ENCODE measurements at regions not wholly inside any gene's neighbourhood (a gene's known extent, or its start where the extent isn't known, plus 50 kb on each side); places are given as distances from the start of the nearest gene placed in this dataset.

DNA sequence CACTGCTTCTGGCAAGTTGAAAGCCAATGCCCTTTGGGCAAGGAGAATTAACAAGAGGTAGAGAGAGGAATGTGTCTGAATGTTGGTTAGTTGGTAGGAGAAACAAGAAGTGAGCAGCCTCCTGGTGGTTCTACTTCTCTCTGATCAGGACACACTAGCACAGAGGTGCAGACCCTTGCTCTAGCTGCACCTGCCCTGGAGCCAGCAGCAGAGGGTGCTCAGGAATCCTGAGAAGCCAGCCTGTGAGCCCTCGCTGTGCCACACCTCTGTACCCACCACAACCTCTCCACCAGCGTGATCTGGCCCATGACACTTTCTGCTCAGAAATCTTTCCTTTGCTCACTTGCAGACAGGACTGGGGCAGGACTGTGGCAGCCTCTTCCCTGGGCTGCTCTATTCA is 364.7 kb downstream of the RPS24 start:
- Histone ChIP-seq H3K36me3 (ENCODE audit: low read depth) (no peaks in the 10 kb centered on the region), H3K4me1 (ENCODE audit: insufficient read depth, poor library complexity, severe bottlenecking) (no peaks in the 10 kb centered on the region), H3K9me3 (ENCODE audit: severe bottlenecking) (no peaks in the 10 kb centered on the region), H3K27me3 (ENCODE audit: insufficient read depth, poor library complexity, severe bottlenecking) (peaks cover 4% of the 10 kb centered on the region), H3K27ac (ENCODE audit: poor library complexity, severe bottlenecking) (no peak overlapping the region), H3K4me3 (ENCODE audit: severe bottlenecking) (no peak overlapping the region)
- no peak for TF ChIP-seq CTCF (IDR thresholded peaks at IDR 0.05; ENCODE audit: poor library complexity, severe bottlenecking)
- DNase-seq (ENCODE audit: low spot score) (no peak), ATAC-seq (ENCODE audit: low read depth) (no peak)

- DNase-seq (ENCODE audit: low spot score) (no peak), ATAC-seq (ENCODE audit: low read depth) (no peak)
- H3K9me3 ChIP-seq (ENCODE audit: severe bottlenecking): no peaks in the 10 kb centered on the region
- no peaks in the 10 kb centered on the region for H3K27me3 ChIP-seq (ENCODE audit: insufficient read depth, poor library complexity, severe bottlenecking)
- no peaks in the 10 kb centered on the region for H3K36me3 ChIP-seq (ENCODE audit: low read depth)
- H3K27ac ChIP-seq (ENCODE audit: poor library complexity, severe bottlenecking): no peak overlapping the region
- H3K4me3 ChIP-seq (ENCODE audit: severe bottlenecking): no peak overlapping the region
- TF ChIP-seq CTCF (IDR thresholded peaks at IDR 0.05; ENCODE audit: poor library complexity, severe bottlenecking): no peak
- no peaks in the 10 kb centered on the region for H3K4me1 ChIP-seq (ENCODE audit: insufficient read depth, poor library complexity, severe bottlenecking)
Measured at GRCh38 chr10:78401624-78402367, 368.1 kb downstream of the RPS24 start.

DNA sequence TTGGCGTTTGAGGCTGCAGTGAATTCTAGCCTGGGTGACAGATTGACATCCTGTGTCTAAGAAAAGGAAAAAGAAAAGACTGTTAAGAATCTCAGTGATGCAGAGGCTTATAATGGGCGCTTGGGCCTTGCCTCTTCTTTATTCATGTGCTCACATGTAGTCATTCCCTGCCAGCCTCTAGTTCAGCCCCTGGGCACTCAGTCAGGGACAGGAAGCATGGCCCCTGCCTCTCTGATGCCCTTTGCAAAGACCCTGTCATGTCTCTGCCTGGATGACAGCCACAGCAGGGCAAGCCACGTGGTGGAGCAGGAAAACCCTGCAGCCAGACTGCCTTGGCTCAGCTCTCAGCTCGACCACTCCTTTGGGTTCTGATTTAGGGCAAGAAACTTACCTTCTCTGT is 368.9 kb downstream of the RPS24 start:
- H3K36me3 ChIP-seq (ENCODE audit: low read depth): no peaks in the 10 kb centered on the region
- ATAC-seq (ENCODE audit: low read depth) (no peak), DNase-seq (ENCODE audit: low spot score) (no peak)
- H3K27me3 ChIP-seq (ENCODE audit: insufficient read depth, poor library complexity, severe bottlenecking): no peaks in the 10 kb centered on the region
- TF ChIP-seq CTCF (IDR thresholded peaks at IDR 0.05; ENCODE audit: poor library complexity, severe bottlenecking): no peak
- H3K9me3 ChIP-seq (ENCODE audit: severe bottlenecking): no peaks in the 10 kb centered on the region
- no peak overlapping the region for H3K27ac ChIP-seq (ENCODE audit: poor library complexity, severe bottlenecking)
- H3K4me3 ChIP-seq (ENCODE audit: severe bottlenecking): no peak overlapping the region
- H3K4me1 ChIP-seq (ENCODE audit: insufficient read depth, poor library complexity, severe bottlenecking): no peaks in the 10 kb centered on the region

- Histone ChIP-seq H3K4me1 (ENCODE audit: insufficient read depth, poor library complexity, severe bottlenecking) (no peaks in the 10 kb centered on the region), H3K27me3 (ENCODE audit: insufficient read depth, poor library complexity, severe bottlenecking) (no peaks in the 10 kb centered on the region), H3K4me3 (ENCODE audit: severe bottlenecking) (no peak overlapping the region), H3K27ac (ENCODE audit: poor library complexity, severe bottlenecking) (no peak overlapping the region), H3K36me3 (ENCODE audit: low read depth) (no peaks in the 10 kb centered on the region), H3K9me3 (ENCODE audit: severe bottlenecking) (no peaks in the 10 kb centered on the region)
- DNase-seq (ENCODE audit: low spot score): peak; percentile 9
- no peak for TF ChIP-seq CTCF (IDR thresholded peaks at IDR 0.05; ENCODE audit: poor library complexity, severe bottlenecking)
- ATAC-seq (ENCODE audit: low read depth): no peak
Measured at GRCh38 chr10:78403781-78404180, 370.1 kb downstream of the RPS24 start.

DNA sequence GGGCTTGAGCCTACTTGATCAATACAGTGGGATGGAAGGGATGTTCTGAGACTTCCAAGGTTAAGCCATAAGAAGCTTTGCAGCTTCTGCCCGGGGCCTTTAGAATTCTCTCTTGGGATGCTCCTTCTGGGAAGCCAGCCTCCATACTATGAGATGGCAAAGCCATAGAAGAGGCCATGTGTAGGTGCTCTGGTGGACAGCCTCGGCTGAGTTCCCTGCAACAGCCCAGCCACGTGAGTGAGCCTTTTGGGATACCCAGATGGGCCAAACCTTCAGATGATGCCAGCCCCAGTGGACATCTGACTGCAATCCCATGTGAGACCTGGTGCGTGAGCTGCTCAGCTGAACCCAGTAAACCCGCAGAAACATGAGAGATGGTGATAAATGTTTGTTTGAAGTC is 370.6 kb downstream of the RPS24 start:
- no peak for ATAC-seq (ENCODE audit: low read depth)
- H3K27ac ChIP-seq (ENCODE audit: poor library complexity, severe bottlenecking): no peak overlapping the region
- no peaks in the 10 kb centered on the region for H3K36me3 ChIP-seq (ENCODE audit: low read depth)
- TF ChIP-seq CTCF (IDR thresholded peaks at IDR 0.05; ENCODE audit: poor library complexity, severe bottlenecking): no peak
- no peaks in the 10 kb centered on the region for H3K27me3 ChIP-seq (ENCODE audit: insufficient read depth, poor library complexity, severe bottlenecking)
- no peaks in the 10 kb centered on the region for H3K9me3 ChIP-seq (ENCODE audit: severe bottlenecking)
- no peak for DNase-seq (ENCODE audit: low spot score)
- H3K4me1 ChIP-seq (ENCODE audit: insufficient read depth, poor library complexity, severe bottlenecking): no peaks in the 10 kb centered on the region
- no peak overlapping the region for H3K4me3 ChIP-seq (ENCODE audit: severe bottlenecking)
